ENCODE measurements at regions not wholly inside any gene's neighbourhood (a gene's known extent, or its start where the extent isn't known, plus 50 kb on each side); places are given as distances from the start of the nearest gene placed in this dataset.

GRCh38 chr15:58331560-58331912 lies 100.3 kb upstream of the LIPC start:
- Histone ChIP-seq H3K27me3 (no peaks in the 10 kb centered on the region), H3K9me3 (peaks cover 0 to 6% of the 10 kb centered on the region in 2 donors), H3K4me1 (peaks cover 9 to 29% of the 10 kb centered on the region in 2 donors), H3K36me3 (no peaks in the 10 kb centered on the region), H3K4me3 (peak overlapping the region in 1 of 2 donors; percentile 27), H3K27ac (peak overlapping the region; percentile 56 to 84)
- intact Hi-C loops (cut with DNase I), result loop anchor here (5.0 kb wide), 4 partner anchors 104 to 601 kb away; partner anchors contain the start of gene SLTM
- DNase-seq (ENCODE audit: low spot score in 2 of 2), result no peak
- no peak for TF ChIP-seq CTCF (IDR thresholded peaks at IDR 0.05)

DNA sequence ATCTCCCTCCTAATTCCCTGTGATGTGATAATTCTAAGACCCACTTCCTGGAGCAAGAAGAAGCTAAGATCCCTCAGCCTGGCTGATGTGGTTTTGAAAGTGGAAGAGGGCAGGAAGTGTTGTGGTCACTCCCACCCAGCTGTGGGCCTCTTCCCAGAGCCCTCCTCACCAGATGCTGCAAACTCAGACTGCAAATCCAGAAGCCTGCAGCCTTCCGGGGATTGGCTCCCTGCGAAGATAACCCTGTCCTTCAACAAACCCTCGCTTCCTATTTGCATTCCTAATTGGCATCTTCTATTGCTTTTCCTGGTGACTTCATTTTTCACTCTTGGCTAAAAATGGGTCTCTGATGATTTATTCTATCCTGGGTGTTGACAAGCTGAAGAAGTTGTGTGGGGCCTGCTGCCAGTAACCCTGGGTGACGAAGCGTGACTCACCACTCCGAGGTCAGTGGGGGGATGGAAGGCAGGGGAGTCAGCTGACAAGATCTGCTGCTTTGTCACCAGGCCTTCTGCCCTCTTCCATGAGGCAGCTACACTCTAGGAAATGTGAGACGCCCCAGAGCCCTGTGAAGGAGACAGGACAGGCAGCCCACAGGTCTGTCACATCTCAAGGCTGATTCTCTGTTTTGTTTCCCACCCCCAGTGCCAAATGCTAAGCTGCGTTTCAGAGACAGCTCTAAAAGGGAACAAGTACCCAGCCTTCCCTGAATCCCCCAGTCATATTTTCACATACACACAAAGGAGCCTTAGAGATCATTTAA lies 99.7 kb upstream of the LIPC start:
- intact Hi-C loops (cut with DNase I), result loop anchor here (1.0 to 5.0 kb wide), 7 partner anchors 84 to 600 kb away; partner anchors contain the start of genes ADAM10, MINDY2 and SLTM
- H3K4me3 ChIP-seq, result peak overlapping the region in 1 of 2 donors; percentile 27
- H3K4me1 ChIP-seq, result peaks cover 9 to 29% of the 10 kb centered on the region in 2 donors
- peaks cover 0 to 6% of the 10 kb centered on the region in 2 donors for H3K9me3 ChIP-seq
- no peaks in the 10 kb centered on the region for H3K27me3 ChIP-seq
- no peaks in the 10 kb centered on the region for H3K36me3 ChIP-seq
- DNase-seq (ENCODE audit: low spot score in 2 of 2), result peak; percentile 91 to 98
- TF ChIP-seq CTCF (IDR thresholded peaks at IDR 0.05), result no peak
- peak overlapping the region; percentile 84 to 86 for H3K27ac ChIP-seq

- peak overlapping the region; percentile 84 to 86 for H3K27ac ChIP-seq
- peaks cover 9 to 29% of the 10 kb centered on the region in 2 donors for H3K4me1 ChIP-seq
- intact Hi-C loops (cut with DNase I), result loop anchor here (1.0 to 5.0 kb wide), 7 partner anchors 85 to 599 kb away; partner anchors contain the start of genes ADAM10, MINDY2 and SLTM
- H3K36me3 ChIP-seq, result no peaks in the 10 kb centered on the region
- DNase-seq (ENCODE audit: low spot score in 2 of 2), result no peak
- H3K9me3 ChIP-seq, result peaks cover 0 to 4% of the 10 kb centered on the region in 2 donors
- no peak overlapping the region for H3K4me3 ChIP-seq
- no peak for TF ChIP-seq CTCF (IDR thresholded peaks at IDR 0.05)
- no peaks in the 10 kb centered on the region for H3K27me3 ChIP-seq
Measured at GRCh38 chr15:58332676-58333400, 99.0 kb upstream of the LIPC start.

DNA sequence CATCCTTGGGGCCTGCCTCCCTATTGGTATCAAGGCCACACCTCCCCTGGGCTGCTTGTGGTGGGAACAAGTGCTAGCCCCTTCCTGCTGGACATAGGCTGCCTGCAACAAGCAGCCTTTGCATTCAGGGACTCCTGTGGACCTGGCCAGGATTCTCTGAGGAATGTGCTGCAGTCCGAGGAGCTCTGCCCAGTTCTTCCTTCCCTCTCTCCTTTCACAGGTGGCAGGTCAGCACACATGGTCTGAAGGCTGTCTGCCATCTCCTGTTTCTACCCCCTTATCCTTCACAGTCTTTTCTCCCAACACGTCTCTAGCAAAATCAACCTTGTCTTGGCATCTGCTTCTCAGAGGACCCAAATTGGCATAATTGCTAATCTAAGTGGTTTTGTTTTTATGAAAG lies 97.0 kb upstream of the LIPC start:
- no peaks in the 10 kb centered on the region for H3K27me3 ChIP-seq
- intact Hi-C loops (cut with DNase I), result loop anchor here (5.0 kb wide), 4 partner anchors 108 to 597 kb away; partner anchors contain the start of gene SLTM
- no peaks in the 10 kb centered on the region for H3K36me3 ChIP-seq
- H3K9me3 ChIP-seq, result no peaks in the 10 kb centered on the region
- no peak overlapping the region for H3K4me3 ChIP-seq
- H3K27ac ChIP-seq, result no peak overlapping the region
- TF ChIP-seq CTCF (IDR thresholded peaks at IDR 0.05), result no peak
- DNase-seq (ENCODE audit: low spot score in 2 of 2), result no peak
- peaks cover 9 to 27% of the 10 kb centered on the region in 2 donors for H3K4me1 ChIP-seq

GRCh38 chr15:58336161-58336560 lies 95.6 kb upstream of the LIPC start:
- no peak for DNase-seq (ENCODE audit: low spot score in 2 of 2)
- no peaks in the 10 kb centered on the region for H3K9me3 ChIP-seq
- H3K27me3 ChIP-seq, result no peaks in the 10 kb centered on the region
- no peaks in the 10 kb centered on the region for H3K36me3 ChIP-seq
- H3K4me1 ChIP-seq, result peaks cover 5 to 16% of the 10 kb centered on the region in 2 donors
- intact Hi-C loops (cut with DNase I), result no loop called here
- H3K27ac ChIP-seq, result no peak overlapping the region
- no peak for TF ChIP-seq CTCF (IDR thresholded peaks at IDR 0.05)
- no peak overlapping the region for H3K4me3 ChIP-seq
